IPS-NIHi7 (cell line): ENCODE measurements at regions not wholly inside any gene's neighbourhood (a gene's known extent, or its start where the extent isn't known, plus 50 kb on each side); places are given as distances from the start of the nearest gene placed in this dataset.
"Not testable (repeated sequence)": the region's sequence is repeated elsewhere in the genome, so short reads cannot be mapped to it uniquely, and the experiment has no call there.

Experiments
- DNase-seq: peaks from one replicate; pipeline ENCODE4 v3.0.0; 2012; ENCODE audit warnings: mixed read lengths; ENCODE audit errors: extremely low spot score

DNA sequence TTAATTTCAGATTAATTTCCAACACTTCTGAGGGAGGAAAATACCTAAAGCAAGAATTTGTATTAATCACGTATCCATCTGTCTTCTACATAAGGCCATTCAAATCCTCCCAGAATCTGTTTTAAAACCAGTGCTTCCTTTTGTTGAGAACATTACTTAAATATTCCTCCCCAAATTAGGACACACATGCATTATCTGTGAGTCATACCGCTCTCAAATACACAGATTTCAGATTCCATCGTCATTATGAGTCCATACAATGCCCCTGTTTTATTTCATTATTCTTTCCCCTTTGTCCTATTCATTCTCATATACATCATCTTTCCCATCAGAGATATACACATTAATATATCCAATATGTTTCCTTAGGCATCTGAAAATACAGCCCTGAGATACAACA is 57.3 kb upstream of the PRSS12 start:
- DNase-seq: no peak

DNA sequence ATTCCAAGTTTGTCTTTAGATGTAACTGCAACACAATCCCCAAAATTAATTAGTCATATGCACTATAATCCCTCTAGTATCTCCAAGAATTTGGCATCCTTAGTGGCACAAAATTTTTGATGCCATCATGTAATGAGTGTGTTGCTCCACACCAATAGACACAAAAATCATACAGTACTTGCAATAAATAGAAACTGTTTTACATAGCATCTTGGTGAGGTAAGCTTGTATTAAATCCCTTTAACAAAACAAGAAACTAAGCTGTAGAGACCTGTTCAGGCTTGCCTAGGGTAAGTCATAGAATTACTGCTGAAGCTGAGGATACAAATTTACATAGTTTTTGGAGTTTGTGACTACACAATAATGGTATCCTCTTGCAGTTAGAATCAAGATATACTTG is 64.5 kb upstream of the PRSS12 start:
- no peak for DNase-seq

DNA sequence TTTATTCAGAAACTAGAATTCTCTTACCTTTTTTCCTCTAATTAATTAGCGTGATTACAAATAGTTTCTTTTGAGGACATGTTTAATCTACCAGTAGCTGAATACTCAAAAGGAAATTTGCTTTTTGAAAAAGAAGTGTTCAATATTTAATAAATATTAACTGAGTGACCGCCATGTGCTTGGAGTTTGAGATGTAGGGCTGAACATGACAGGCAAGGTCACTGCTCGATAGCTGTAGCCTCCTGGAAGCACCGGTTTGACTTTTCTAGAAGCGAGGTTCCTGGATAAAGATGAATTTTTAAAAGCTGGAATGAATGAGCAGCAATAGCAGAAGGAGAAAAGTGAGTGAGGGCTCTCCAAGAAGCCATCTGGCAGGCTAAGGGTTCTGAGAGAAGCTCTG is 65.0 kb upstream of the PRSS12 start:
- not testable (repeated sequence) for DNase-seq

DNA sequence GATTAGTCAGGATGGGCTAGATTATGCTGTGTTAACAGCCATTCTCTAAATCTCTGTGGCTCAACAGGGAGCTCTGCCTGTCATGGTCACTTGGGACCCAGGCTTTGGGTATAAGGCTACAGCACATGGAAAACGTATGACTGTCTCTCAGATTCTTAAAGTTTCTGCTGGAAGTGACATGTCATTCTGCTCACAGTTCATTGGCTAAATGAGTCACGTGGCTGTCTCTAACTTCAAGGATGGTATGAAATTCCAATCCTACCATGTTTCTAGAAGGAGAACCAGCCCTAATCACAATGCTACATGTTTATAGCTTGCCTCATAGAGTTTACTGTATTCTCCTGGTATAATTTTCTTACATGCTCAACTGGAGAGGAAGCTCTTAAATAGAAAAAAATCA is 65.6 kb upstream of the PRSS12 start:
- not testable (repeated sequence) for DNase-seq

DNA sequence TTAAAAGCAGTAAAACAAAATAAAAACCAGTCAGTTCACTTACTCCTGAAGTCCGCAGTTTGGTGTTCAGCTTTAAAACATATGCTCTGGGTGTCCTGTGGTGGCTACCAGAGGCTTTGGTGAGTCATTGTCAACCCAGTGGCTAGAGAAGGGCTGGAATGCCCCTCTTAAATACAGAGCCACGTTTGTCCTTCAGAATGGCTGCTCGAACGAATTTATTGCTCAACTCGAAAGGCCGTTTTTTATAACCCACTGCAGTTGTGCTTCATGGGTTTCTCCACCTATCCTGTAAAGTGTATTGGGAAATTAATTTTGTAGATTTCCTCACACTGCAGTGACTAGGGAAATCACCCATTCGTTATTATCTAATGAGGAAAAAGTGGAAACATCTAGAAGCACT is 66.8 kb upstream of the PRSS12 start:
- not testable (repeated sequence) for DNase-seq

DNA sequence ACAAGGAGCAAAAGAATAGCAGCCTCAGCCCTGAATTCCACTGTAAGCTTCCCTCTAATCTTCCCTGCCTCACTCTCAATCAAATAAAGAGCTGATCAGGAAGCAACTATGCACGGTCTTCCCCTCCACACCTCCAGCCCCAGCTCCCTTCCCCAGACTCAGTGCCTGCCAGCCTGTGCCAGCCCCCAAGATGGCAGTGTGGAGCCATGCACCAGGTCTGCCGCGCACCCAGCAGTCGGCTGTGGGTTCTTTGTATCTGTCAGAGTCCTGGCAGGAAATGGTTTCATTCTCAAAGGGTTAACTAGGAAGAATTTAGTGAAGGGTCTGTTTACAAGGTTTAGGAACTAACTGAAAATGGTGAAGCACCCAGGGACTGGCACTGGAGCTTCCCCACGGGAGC is 71.3 kb upstream of the PRSS12 start:
- not testable (repeated sequence) for DNase-seq

DNA sequence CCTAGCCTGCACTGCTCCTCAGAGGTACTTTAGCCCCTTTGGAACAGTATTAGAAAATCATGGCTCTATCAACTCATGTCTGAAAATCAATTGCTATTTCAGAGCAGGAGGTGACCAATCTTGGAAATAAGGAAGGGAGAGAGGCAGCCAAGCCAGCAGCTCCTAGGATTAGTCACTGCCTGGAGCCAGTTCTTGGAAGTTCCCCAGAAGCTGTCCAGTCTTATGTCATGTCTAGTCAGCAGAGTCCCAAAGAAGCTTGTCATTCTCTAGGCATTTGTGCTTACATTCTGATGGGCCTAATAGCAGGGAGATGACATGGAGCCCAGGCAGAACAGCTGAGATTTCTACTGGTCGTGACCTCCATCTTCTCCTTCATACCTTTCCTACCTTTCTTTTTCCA is 76.1 kb upstream of the PRSS12 start:
- not testable (repeated sequence) for DNase-seq

DNA sequence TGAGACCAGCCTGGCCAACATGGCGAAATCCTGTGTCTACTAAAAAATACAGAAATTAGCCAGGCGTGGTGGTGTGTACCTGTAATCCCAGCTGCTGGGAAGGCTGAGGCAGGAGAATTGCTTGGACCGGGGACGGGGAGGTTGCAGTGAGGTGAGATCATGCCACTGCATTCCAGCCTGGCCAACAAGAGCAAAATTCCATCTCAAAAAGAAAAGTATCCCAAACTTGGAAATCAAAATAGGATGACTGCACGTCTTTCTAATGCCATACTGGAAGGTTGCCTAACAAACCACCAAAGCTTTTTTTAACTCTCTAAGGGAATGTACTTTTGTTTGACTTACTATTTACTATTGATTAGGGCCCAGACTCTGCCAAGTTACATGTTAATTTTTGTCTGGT is 79.6 kb upstream of the PRSS12 start:
- not testable (repeated sequence) for DNase-seq

DNA sequence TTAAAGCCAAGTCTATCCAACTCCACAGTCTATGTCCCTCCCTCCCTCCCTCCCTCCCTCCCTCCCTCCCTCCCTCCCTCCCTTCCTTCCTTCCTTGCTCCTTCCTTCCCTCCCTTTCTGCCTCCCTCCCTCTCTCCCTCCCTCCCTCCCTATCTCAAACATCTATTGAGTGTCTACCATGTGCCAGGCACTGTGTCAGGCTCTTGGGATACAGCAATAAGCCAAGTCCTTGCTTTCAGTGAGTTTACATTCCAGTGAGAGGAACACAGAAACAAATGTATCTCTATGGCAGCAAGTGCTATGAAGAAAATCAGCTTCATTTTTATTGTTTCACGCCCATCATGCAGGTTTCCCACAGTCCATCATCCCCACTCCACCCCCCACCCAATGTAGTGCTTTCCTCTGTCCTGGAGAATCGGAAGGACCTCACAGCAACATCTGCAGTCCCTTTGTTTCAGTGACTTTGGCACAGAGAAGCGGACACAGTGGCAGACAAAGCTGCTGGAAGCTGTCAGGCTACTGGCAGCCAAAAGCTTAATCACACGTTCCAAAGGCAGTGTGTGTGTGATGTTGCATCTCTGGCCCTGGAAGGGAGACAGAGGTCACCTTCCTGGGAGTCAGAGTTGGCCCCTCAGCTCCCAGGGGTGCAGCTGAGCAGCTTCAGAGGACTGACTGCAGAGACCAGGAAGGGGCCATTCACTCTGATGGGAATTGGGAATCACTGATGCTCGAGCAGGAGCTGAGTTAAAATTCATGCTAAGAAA is 81.0 kb upstream of the PRSS12 start:
- not testable (repeated sequence) for DNase-seq

DNA sequence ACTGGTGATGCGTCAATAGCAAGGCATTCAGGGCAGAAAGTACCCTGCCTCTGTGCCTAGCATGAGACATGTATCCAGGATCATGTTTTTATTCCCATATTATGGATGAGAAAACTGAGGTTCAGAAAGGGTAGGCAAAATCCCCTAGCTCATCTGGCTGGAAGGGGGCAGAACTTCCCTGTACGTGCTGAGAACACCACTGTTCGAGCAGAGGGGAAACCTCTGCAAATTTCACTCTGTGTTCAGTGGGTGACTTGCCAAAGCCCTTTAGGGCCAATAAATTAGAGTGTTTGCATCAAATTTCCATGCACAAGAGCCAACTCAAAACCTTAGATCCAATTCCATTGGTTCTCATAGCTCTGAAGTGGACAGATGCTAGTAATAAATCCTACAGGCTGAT is 82.6 kb upstream of the PRSS12 start:
- DNase-seq: not testable (repeated sequence)

DNA sequence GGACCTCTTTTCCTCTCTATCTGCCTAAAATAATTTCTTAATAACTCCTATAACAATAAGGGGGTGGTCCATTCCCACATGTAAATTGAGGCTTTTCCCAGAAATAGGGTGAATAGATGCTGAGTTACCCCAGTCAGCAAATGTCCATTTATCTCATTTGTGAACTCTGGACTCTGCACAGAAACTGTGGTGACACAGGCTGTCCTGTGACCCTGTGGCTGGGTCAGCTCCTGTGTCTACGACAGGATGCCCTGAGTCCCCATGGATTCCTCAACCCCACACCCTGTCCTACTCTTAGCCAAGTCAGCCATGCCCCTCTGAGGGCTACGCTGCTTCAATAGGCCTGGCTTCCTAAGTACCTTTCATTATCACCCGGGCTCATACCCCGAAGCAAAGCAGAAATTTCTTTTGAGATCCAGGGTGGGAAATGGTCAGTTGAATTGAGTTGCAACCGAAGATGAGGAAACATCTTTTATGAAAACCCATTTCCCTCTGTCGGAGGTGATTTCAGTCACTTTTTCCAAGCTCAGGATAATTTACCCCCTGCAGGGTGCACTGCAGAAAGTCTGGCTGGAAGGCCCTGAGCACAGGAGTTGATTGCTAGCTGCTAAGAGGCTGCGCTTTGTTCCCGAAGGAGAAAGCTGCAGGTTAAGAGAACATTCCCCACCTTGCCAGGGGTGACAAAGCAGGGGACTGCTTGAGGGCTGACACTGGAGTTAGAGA is 89.5 kb upstream of the PRSS12 start:
- DNase-seq: not testable (repeated sequence)

DNA sequence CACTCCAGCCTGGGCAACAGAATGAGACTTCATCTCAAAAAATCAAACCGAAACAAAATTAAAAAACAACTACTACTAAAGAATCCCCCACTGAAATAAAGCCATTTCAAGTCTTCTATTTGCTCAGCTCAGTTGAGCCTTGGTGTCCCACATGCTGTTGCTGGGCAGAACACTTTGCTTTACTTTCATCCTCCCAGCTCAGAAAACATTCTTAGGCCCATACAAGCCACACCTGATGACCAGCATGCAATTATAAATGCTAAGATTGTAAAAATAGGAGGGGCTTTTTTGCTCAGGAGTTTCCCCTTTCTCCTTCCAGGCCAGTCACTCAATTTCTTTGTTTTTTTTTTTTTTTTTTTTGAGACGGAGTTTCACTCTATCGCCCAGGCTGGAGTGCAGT is 94.6 kb upstream of the PRSS12 start:
- DNase-seq: not testable (repeated sequence)

DNA sequence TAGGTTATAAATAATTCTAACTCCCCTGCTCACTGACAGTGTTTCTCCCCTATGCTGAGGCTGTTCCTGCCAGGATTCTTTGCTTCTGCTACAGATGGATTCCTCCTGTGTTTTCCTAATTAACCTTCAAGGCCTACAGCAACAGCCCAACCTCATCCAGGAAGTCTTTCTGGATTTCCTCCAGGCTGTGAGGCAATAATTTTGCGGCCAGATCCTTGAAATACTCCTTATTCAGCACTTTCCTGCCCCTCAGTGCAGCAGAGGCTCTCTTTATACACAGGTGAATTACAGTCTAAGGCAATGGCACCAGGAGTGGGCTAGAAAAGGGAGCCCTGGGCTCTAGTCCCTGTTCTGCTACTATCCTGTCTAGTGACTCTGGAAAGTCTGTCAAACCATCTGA is 102.1 kb upstream of the PRSS12 start:
- DNase-seq: not testable (repeated sequence)

DNA sequence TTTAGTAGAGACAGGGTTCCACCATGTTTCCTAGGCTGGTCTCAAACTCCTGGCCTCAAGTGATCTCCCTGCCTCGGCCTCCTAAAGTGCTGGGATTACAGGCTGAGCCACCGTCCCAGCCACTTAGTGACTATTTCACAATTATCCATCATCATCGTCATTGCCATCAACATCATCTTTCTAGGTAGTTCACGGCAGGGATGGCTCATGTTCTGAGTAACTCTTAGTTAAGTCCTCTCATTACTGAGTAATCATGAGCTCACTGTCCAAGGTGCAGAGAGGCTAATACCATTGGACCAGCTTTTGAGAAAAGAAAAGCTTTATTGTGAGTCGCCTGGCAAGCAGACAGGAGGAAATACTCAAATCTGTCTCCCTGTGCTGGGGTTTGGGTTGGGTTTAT is 108.6 kb upstream of the PRSS12 start:
- DNase-seq: not testable (repeated sequence)

DNA sequence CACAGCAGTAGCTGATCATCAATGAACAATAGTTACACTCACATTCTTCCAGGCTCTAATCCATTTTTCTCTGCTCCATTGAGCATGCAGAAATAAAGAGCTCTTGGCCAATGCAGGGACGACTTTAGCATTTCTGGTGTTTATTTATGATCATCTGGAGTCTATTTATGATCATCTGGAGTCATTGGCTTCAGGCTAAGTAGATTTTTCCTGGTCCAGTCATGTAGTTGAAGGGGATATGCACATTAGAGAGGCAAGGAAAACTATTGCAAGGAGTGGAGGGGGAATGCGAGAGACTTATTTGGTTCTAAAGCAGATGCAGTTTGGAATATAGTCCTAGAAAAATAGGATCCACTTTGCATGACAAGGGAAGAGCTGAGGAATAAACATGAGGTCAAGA is 113.0 kb upstream of the PRSS12 start:
- DNase-seq: not testable (repeated sequence)

DNA sequence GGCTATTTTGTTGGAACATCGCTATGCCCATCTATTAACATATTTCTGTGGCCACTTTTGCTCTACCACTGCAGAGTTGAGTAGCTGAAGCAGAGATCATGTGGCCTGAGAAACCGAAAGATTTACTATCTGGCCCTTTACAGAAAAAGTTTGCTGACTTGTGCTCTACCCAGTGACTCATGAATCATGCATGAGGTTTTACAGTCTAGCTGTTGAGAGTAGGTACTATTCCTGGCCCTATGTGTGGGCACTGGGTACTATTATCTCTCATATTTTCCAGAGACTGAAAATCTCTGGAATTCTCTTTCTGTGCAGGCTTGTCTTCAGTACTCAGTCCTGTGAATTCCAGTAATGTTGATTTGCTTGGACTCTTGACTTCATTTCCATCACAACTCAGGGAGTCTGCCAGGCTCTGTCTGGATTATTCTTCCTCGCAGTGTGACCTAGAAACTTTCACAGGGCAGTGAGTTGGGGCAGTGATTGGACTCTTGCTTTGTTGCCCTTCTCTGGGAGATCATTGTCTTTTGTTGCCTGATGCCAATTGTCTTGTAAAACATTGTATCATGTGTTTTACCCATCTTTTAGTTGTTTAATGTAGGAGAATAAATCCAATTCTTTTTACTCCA is 121.3 kb upstream of the PRSS12 start:
- not testable (repeated sequence) for DNase-seq

DNA sequence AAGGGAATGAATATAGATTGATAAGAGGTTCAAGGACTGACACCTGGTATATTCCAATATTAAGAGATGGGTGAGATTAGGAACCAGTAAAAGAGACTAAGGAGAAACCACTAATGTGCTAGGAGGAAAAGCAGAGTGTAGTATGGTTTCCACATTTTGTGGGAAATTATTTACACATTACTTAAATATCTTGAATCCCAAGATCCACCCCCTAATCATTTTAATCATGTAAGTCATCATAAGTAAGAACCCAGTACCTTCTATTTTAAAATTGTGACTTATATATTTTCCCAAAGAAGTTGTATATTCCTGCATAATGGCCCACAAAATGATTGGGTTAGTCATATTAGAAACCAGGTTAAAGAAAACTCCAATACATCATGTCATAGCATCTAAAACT is 122.0 kb upstream of the PRSS12 start:
- DNase-seq: not testable (repeated sequence)

DNA sequence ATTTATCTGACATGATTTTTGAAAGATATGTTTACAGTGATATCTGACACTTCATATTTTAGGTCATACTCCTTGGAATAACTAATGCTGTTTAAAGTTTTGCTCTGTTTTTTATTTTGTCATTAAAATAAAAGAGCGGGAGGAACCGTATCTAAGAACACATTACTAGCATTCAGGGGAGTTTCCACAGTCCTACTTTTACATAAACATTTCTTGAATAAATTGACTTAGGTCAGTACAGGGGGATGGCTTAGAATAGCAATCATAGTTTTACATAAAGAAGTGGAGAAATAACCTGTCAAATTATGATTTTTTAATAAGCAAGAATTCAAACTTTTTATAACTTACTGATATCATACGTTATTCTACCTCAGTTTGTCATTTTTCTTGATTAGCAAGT is 123.1 kb upstream of the PRSS12 start:
- not testable (repeated sequence) for DNase-seq

DNA sequence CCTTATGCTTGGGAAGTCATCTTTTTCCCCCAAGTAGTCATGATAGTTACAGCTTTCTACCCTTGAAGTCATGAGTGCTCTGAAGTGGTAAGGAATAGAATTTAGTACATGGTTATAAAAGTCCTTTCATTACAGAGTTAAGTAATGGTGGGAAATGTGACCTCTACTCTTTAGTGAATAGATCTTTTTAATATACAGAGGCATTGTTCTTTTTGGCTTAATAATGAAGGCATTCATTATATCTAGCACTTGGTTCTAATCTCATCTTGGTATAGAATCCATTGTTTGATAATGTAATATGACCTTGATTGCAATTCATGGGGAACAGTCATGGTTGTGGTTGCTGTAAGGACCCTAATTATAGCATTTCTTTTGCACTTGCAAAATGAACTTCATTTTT is 125.0 kb upstream of the PRSS12 start:
- not testable (repeated sequence) for DNase-seq

DNA sequence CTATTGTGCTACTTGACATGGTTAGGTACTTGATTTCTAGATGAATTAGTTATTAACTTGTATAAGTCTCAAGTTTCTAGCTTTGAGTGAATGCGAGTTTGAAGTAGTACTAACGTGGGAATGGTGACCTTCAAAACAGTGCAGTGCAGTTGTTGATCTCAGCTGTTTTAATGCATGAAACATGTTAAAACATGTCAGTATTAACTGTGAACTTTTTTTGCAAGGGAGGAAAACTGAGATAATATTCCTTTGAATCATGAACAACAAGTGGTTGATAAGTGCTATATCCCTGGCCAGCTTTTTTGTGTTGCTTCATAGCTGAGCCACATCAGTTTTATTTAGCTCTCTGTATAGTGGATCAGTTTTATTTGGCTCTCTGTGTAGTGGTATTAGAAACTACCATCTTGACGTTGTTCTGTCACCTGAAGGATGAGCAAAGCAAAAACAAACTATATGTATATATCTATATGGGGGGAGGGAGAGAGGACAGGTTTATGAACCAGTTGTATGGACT is 133.1 kb upstream of the PRSS12 start:
- DNase-seq: not testable (repeated sequence)

DNA sequence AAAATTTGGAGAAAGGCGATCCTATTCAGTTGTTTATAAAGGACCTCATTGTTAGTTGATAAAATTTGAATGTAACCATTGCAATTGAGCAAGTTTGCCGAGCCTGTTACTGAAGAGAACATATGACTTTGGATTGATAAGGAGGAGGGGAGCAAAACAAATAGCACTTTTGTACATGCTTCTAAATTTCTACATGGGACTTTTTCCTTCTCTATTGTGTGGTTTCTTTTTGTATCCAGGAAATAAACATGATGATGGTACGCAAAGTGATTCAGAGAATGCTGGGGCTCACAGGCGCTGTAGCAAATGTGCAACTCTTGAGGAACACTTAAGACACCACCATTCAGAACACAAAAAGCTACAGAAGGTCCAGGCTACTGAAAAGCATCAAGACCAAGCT is 140.2 kb upstream of the PRSS12 start:
- DNase-seq: not testable (repeated sequence)

DNA sequence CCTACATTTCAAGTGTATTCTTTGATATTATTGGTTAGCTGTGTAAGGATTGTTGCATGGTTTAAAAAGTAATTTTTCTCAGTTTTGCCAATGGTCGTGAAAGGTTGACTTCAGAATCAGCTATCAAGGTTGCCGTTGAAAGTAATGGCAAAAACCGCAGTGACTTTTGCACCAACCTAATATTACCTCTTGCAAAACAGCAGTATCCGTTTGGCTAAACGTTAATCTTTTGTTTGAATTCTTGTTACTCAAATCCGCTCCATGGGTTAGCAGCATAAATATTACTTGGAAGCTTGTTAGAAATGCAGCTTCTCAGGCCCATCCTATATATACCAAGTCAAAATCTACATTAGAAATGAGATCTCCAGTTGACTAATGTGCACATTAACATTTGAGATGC is 141.6 kb upstream of the PRSS12 start:
- DNase-seq: not testable (repeated sequence)
